Smooth muscle cell (in vitro differentiated cells): ENCODE measurements at regions not wholly inside any gene's neighbourhood (a gene's known extent, or its start where the extent isn't known, plus 50 kb on each side); places are given as distances from the start of the nearest gene placed in this dataset.

Experiments
- DNase-seq: peaks from one replicate; lab custom pipeline; 2025; ENCODE audit not compliant: unreplicated experiment; lab: John Stamatoyannopoulos, UW
- H2AFZ ChIP-seq: fragments of 200-600 bp; sonication (generic); 2 replicates; pipeline ENCODE4 v1.6.0; 2016; ENCODE audit warnings: antibody characterized with exemption, low read depth, mild to moderate bottlenecking
- H3F3A ChIP-seq: fragments of 200-600 bp; sonication (generic); 2 replicates; pipeline ENCODE4 v1.6.0; 2017; ENCODE audit warnings: antibody characterized with exemption, low read depth
- H3K27ac ChIP-seq: fragments of 200-600 bp; sonication (generic); 2 replicates; pipeline ENCODE4 v1.5.1; 2016; ENCODE audit warnings: low read depth, mild to moderate bottlenecking
- H3K27me3 ChIP-seq: fragments of 200-600 bp; sonication (generic); 2 replicates; pipeline ENCODE4 v1.6.1; 2016; ENCODE audit warnings: low read depth, mild to moderate bottlenecking
- H3K36me3 ChIP-seq: fragments of 200-600 bp; sonication (generic); 2 replicates; pipeline ENCODE4 v1.5.1; 2016; ENCODE audit warnings: low read depth
- H3K4me1 ChIP-seq: fragments of 200-600 bp; sonication (generic); 2 replicates; pipeline ENCODE4 v1.5.1; 2016; ENCODE audit warnings: low read depth
- H3K4me2 ChIP-seq: fragments of 200-600 bp; sonication (generic); 2 replicates; pipeline ENCODE4 v1.6.0; 2016; ENCODE audit warnings: mild to moderate bottlenecking
- H3K4me3 ChIP-seq: fragments of 200-600 bp; sonication (generic); 2 replicates; pipeline ENCODE4 v1.5.1; 2016; ENCODE audit warnings: mild to moderate bottlenecking
- H3K79me2 ChIP-seq: fragments of 200-600 bp; sonication (generic); 2 replicates; pipeline ENCODE4 v1.6.0; 2016; ENCODE audit warnings: low read depth, mild to moderate bottlenecking
- H3K9ac ChIP-seq: fragments of 200-600 bp; sonication (generic); 2 replicates; pipeline ENCODE4 v1.6.0; 2016; ENCODE audit warnings: low read depth
- H3K9me3 ChIP-seq: fragments of 200-600 bp; sonication (generic); replicated peaks from 2 replicates; pipeline ENCODE4 v1.5.1; 2016; ENCODE audit warnings: low read depth
- H4K20me1 ChIP-seq: fragments of 200-600 bp; sonication (generic); 2 replicates; pipeline ENCODE4 v1.6.0; 2016; ENCODE audit warnings: low read depth
- WGBS: methylation state at CpG from one replicate; pipeline ENCODE4 v1.1.7; 2016; ENCODE audit warnings: low lambda C conversion rate; 5-methylcytosine and 5-hydroxymethylcytosine counted together
- TF ChIP-seq, protein P1 (sequence below): fragments of 200-600 bp; sonication (generic); IDR thresholded peaks from 2 replicates; pipeline ENCODE4 v1.5.1; 2017; ENCODE audit warnings: borderline replicate concordance, mild to moderate bottlenecking, antibody characterized with exemption; ENCODE audit not compliant: insufficient read depth, poor library complexity, severe bottlenecking

DNA sequence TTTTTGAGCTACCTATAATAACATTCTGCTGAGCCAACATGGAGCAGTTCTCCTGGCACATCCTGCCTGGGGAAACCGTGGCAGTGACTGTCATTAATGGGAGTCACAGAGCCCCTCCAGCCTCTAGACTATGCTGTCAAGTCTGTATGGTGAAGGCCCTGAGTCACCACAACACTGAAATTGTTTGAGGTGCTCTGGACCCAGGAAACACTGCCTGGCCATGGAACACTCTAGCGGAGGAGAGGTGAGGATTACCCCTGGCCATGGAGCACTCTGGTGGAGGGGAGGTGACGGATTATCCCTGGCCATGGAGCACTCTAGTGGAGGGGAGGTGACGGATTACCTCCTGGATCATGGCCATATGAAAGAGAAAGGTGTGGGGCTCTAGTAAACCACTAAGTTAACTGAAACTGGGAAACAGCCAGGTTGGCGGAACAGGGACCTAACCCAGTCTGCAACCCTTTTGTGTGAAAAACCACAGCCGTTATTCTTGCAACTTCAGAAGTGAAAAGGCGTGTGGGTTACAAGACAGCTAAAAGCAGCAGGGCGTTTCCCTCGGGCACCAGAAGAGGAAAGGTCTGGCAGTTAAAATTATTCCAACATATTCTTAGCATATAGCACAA lies 156.7 kb downstream of the KCNJ12 start:
- H3K36me3 ChIP-seq = no peaks in the 10 kb centered on the region
- H2AFZ ChIP-seq = no peak overlapping the region
- H3K9ac ChIP-seq = no peak overlapping the region
- H3K4me1 ChIP-seq = no peaks in the 10 kb centered on the region
- peaks cover 5% of the 10 kb centered on the region for H3K9me3 ChIP-seq
- no peaks in the 10 kb centered on the region for H3K27me3 ChIP-seq
- H3F3A ChIP-seq = no peaks in the 10 kb centered on the region
- no peak overlapping the region for H3K4me2 ChIP-seq
- H3K79me2 ChIP-seq = no peaks in the 10 kb centered on the region
- no peak for DNase-seq
- TF ChIP-seq, protein P1, sequence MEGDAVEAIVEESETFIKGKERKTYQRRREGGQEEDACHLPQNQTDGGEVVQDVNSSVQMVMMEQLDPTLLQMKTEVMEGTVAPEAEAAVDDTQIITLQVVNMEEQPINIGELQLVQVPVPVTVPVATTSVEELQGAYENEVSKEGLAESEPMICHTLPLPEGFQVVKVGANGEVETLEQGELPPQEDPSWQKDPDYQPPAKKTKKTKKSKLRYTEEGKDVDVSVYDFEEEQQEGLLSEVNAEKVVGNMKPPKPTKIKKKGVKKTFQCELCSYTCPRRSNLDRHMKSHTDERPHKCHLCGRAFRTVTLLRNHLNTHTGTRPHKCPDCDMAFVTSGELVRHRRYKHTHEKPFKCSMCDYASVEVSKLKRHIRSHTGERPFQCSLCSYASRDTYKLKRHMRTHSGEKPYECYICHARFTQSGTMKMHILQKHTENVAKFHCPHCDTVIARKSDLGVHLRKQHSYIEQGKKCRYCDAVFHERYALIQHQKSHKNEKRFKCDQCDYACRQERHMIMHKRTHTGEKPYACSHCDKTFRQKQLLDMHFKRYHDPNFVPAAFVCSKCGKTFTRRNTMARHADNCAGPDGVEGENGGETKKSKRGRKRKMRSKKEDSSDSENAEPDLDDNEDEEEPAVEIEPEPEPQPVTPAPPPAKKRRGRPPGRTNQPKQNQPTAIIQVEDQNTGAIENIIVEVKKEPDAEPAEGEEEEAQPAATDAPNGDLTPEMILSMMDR = no peak
- no peaks in the 10 kb centered on the region for H4K20me1 ChIP-seq
- WGBS = 70% methylated on average over 9 of the region's 9 CpGs
- H3K27ac ChIP-seq = no peak overlapping the region
- H3K4me3 ChIP-seq = no peak overlapping the region

DNA sequence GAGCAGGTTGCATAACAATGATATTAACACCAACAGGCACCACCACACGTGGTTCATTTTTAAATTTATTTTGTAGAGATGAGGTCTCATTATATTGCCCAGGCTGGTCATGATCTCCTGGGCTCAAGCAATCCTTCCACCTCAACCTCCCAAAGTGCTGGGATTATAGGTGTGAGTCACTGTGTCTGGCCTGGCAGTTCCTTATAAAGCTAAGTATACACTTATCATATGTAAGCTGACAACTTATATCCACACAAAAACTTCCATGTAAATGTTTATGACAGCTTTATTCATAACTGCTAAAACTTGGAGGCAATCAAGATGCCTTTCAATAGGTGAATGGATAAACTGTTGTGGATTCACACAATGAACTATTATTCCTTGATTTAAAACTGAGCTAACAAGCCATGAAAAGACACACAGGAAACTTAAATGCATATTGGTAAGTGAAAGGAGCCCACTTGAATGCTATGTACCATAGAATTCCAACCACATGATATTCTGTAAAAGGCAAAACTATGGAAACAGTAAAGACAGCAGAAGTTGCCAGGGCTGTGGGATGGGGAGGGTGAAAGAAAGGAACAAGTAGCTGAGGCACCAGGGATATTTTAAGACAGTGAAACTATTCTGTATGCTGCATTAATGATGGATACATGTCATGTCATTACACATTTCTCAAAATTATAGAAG lies 156.5 kb upstream of the KCNJ18 start:
- DNase-seq = no peak
- Histone ChIP-seq H3K27me3 (no peaks in the 10 kb centered on the region), H3K4me1 (no peaks in the 10 kb centered on the region), H3K79me2 (no peaks in the 10 kb centered on the region), H3K36me3 (no peaks in the 10 kb centered on the region), H2AFZ (no peak overlapping the region), H3K27ac (no peak overlapping the region), H4K20me1 (no peaks in the 10 kb centered on the region), H3K9me3 (peaks cover 5% of the 10 kb centered on the region), H3K4me3 (no peak overlapping the region), H3F3A (no peaks in the 10 kb centered on the region), H3K9ac (no peak overlapping the region), H3K4me2 (no peak overlapping the region)
- WGBS = 19% methylated on average over 1 of the region's 1 CpG
- TF ChIP-seq, protein P1 = no peak

DNA sequence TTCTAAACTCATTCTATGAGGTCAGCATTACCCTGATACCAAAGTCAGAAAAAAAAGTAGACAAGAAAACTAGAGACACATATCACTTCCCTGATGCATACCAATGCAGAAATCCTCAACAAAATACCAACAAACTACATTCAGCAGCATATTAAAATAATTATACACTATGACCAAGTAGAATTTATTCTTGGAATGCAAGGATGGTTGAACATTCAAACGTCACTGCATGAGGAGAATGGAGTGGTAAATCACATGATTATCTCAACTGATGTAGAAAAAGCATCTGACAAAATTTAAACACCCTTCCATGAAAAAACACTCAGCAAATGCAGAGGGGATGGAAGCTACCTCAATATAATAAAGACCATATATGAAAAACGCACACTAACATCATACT lies 155.0 kb upstream of the KCNJ18 start:
- no peaks in the 10 kb centered on the region for H3K79me2 ChIP-seq
- no peaks in the 10 kb centered on the region for H3K36me3 ChIP-seq
- no peak overlapping the region for H3K27ac ChIP-seq
- H3K4me3 ChIP-seq = no peak overlapping the region
- H4K20me1 ChIP-seq = no peaks in the 10 kb centered on the region
- H3K27me3 ChIP-seq = no peaks in the 10 kb centered on the region
- TF ChIP-seq, protein P1 = no peak
- no peak overlapping the region for H3K9ac ChIP-seq
- H3F3A ChIP-seq = no peaks in the 10 kb centered on the region
- peaks cover 5% of the 10 kb centered on the region for H3K9me3 ChIP-seq
- no peaks in the 10 kb centered on the region for H3K4me1 ChIP-seq
- no peak overlapping the region for H3K4me2 ChIP-seq
- no peak overlapping the region for H2AFZ ChIP-seq
- DNase-seq = no peak
- 49% methylated on average over 2 of the region's 2 CpGs for WGBS

DNA sequence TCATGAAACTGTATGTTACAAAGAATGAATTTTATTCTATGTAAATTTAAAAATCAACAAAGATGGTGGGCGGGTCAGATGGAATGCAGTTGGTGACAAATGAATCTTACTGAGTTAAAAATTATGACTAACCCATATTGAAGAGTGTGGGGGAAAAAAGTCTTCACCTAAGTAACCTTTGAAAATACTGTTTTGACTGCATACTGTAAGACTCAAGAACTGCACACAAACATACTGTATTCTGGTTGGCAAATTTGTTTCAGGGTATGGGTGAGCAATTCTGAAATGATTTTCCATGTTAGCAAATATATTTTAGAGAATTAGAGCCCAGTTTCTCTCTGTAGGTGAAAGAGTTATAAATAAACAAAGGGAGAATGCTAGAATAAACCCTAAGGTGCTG lies 153.7 kb upstream of the KCNJ18 start:
- Histone ChIP-seq H3K27ac (no peak overlapping the region), H2AFZ (no peak overlapping the region), H3K9ac (no peak overlapping the region), H3K9me3 (peaks cover 8% of the 10 kb centered on the region), H3F3A (no peaks in the 10 kb centered on the region), H3K4me3 (no peak overlapping the region), H3K79me2 (no peaks in the 10 kb centered on the region), H3K36me3 (no peaks in the 10 kb centered on the region), H3K4me1 (no peaks in the 10 kb centered on the region), H3K27me3 (no peaks in the 10 kb centered on the region), H3K4me2 (no peak overlapping the region), H4K20me1 (no peaks in the 10 kb centered on the region)
- TF ChIP-seq, protein P1 = no peak
- 47% methylated on average over 1 of the region's 1 CpG for WGBS
- no peak for DNase-seq
